K562 (cell line): ENCODE measurements at regions not wholly inside any gene's neighbourhood (a gene's known extent, or its start where the extent isn't known, plus 50 kb on each side); places are given as distances from the start of the nearest gene placed in this dataset.

Experiments used
- ATAC-seq: fragments of 200-7000 bp; cut with Tn5 transposase; 3 replicates; pipeline ENCODE4 v1.9.1; 2020; ENCODE audit warnings: moderate library complexity
- BruUV-seq: library from RNA; stranded (reverse); fragments of 400-500 nt; replicated peaks from 2 replicates; lab custom pipeline; 2021; lab: Mats Ljungman, UMichigan
- CTCF ChIA-PET: fragments of 300-600 bp; formaldehyde crosslinking; extraction: SDS; loops from one replicate; lab custom pipeline; 2021; ENCODE audit warnings: low intra/inter-chr PET ratio; lab: Yijun Ruan, JAX
- POLR2A ChIA-PET: fragments of 300-600, 350-650 bp; sonication (Branson Sonifier 250); formaldehyde crosslinking; extraction: SDS; loops from one replicate; lab custom pipeline; 2021; ENCODE audit warnings: antibody characterized with exemption, inconsistent platforms; lab: Yijun Ruan, JAX
- DNase-seq, 4 experiments: peaks; one replicate each; pipeline versions ENCODE4 v3.0.0 to v3.0.0-alpha.2; 2011 to 2018; ENCODE audit warnings: low spot score in 3 of 4, mixed read lengths in 3 of 4; ENCODE audit errors: extremely low read depth in 1 of 4
- FAIRE-seq: peaks from 2 replicates; lab custom pipeline; 2011; peaks lifted over from hg19 to GRCh38; lab: Jason Lieb, UNC
- H2AFZ ChIP-seq: 2 replicates; pipeline ENCODE4 v1.6.0; 2011; ENCODE audit warnings: low read depth, low read length, control low read depth, inconsistent platforms
- H3K27ac ChIP-seq: fragments of 200-600 bp; 3 replicates; pipeline ENCODE4 v1.8.0; 2011; ENCODE audit warnings: low read depth, mild to moderate bottlenecking, control low read depth, inconsistent platforms, low read length, moderate library complexity, mixed read lengths; ENCODE audit errors: extremely low read depth
- H3K27me3 ChIP-seq, 2 experiments: fragments of 300-600 bp in 1 of 2; 2 replicates in 1 of 2; 3 replicates in 1 of 2; pipeline versions ENCODE4 v1.6.0 to v1.8.0; 2011; ENCODE audit warnings: inconsistent platforms in 2 of 2, low read length in 2 of 2, mild to moderate bottlenecking in 1 of 2, mixed read lengths in 1 of 2, moderate library complexity in 1 of 2; ENCODE audit not compliant: control insufficient read depth in 2 of 2, insufficient read depth in 2 of 2
- H3K36me3 ChIP-seq: fragments of 300-600 bp; 3 replicates; pipeline ENCODE4 v1.8.0; 2011; ENCODE audit warnings: mild to moderate bottlenecking, low read length, inconsistent platforms; ENCODE audit not compliant: control insufficient read depth, insufficient read depth
- H3K4me1 ChIP-seq, 2 experiments: fragments of 200-600 bp in 1 of 2; replicated peaks in 1 of 2; 2 replicates in 1 of 2; 3 replicates in 1 of 2; pipeline versions ENCODE4 v1.5.1 to v1.8.0; 2011; ENCODE audit warnings: inconsistent platforms in 2 of 2, low read length in 2 of 2, mild to moderate bottlenecking in 1 of 2, mixed read lengths in 1 of 2, moderate library complexity in 1 of 2; ENCODE audit not compliant: control insufficient read depth in 2 of 2, insufficient read depth in 2 of 2
- H3K4me2 ChIP-seq: 2 replicates; pipeline ENCODE4 v1.6.1; 2011; ENCODE audit warnings: low read length, control low read depth, inconsistent platforms, mixed read lengths; ENCODE audit not compliant: insufficient read depth
- H3K4me3 ChIP-seq: fragments of 200-600 bp; sonication (generic), shearing (Covaris generic); 2 replicates; pipeline ENCODE4 v1.5.1; 2016; ENCODE audit warnings: control low read depth, inconsistent platforms
- H3K79me2 ChIP-seq: fragments of 200-600 bp; 3 replicates; pipeline ENCODE4 v1.8.0; 2011; ENCODE audit warnings: low read length, inconsistent platforms; ENCODE audit not compliant: control insufficient read depth, insufficient read depth
- H3K9ac ChIP-seq, 2 experiments: 2 replicates each; pipeline versions ENCODE4 v1.6.0 to v1.6.1; 2011; ENCODE audit warnings: low read depth in 2 of 2, low read length in 2 of 2, control low read depth in 1 of 2, inconsistent platforms in 1 of 2, mild to moderate bottlenecking in 1 of 2, mixed read lengths in 1 of 2; ENCODE audit not compliant: insufficient read depth in 1 of 2
- H3K9me1 ChIP-seq: one replicate; pipeline ENCODE4 v1.6.0; 2011; ENCODE audit warnings: inconsistent platforms, mild to moderate bottlenecking, low read length, moderate library complexity; ENCODE audit not compliant: control insufficient read depth, insufficient read depth
- H3K9me3 ChIP-seq: replicated peaks from 2 replicates; pipeline ENCODE4 v1.5.1; 2011; ENCODE audit warnings: low read depth, low read length, inconsistent platforms; ENCODE audit not compliant: control insufficient read depth, insufficient read depth
- H4K20me1 ChIP-seq: replicated peaks from 2 replicates; pipeline ENCODE4 v1.6.1; 2011; ENCODE audit warnings: low read length, inconsistent platforms, mixed read lengths; ENCODE audit not compliant: control insufficient read depth, insufficient read depth
- KDM2B ChIP-seq: fragments of 250-450 bp; sonication (Bioruptor Pico); IDR thresholded peaks from 2 replicates; pipeline ENCODE4 v1.8.0; 2021; ENCODE audit warnings: mild to moderate bottlenecking, moderate library complexity
- SETDB1 ChIP-seq: IDR thresholded peaks from one replicate; pipeline ENCODE4 v1.6.1; 2012; ENCODE audit warnings: low read length, control low read depth, inconsistent platforms
- TSHZ1 ChIP-seq: fragments of 250-450 bp; sonication (Bioruptor Pico); IDR thresholded peaks from 2 replicates; pipeline ENCODE4 v1.4.0; 2020; ENCODE audit warnings: mild to moderate bottlenecking, moderate library complexity
- ZNF316 ChIP-seq: fragments of 450-650 bp; IDR thresholded peaks from 2 replicates; pipeline ENCODE4 v1.6.1; 2016
- ZSCAN29 ChIP-seq: fragments of 450-650 bp; IDR thresholded peaks from 2 replicates; pipeline ENCODE4 v1.6.1; 2017
- WGBS: fragments of 100-300 bp; shearing (Covaris generic); methylation state at CpG from one replicate; pipeline ENCODE4 v1.1.6; 2016; ENCODE audit warnings: low coverage, mixed read lengths; ENCODE audit not compliant: insufficient coverage; ENCODE audit errors: missing lambda C conversion rate; 5-methylcytosine and 5-hydroxymethylcytosine counted together
- in situ Hi-C: fragments of 300-500 bp; cut with MboI; formaldehyde crosslinking; loops from 4 replicates; pipeline ENCODE4 v1.15.0; 2018; ENCODE audit warnings: inconsistent platforms, mixed read lengths
- intact Hi-C: fragments of 100-400 bp; cut with micrococcal nuclease; formaldehyde crosslinking; loops from 2 replicates; pipeline ENCODE4 v1.14.2; 2022

GRCh38 chr21:35139382-35139715 is 90.2 kb upstream of the RUNX1 start:
- FAIRE-seq, result no peak
- no peaks in the 10 kb centered on the region for H3K9me1 ChIP-seq
- CTCF ChIA-PET, result no interaction called here
- peak overlapping the region; percentile 64 for H2AFZ ChIP-seq
- in situ Hi-C loops, result no loop called here
- no peak overlapping the region; the same call in 1 of the 2 replicates for H3K4me2 ChIP-seq
- no peaks in the 10 kb centered on the region for H3K36me3 ChIP-seq
- H3K27ac ChIP-seq, result peak overlapping the region; percentile 8; the same call in 1 of the 3 replicates
- H3K27me3 ChIP-seq, result no peaks in the 10 kb centered on the region
- POLR2A ChIA-PET, result interaction anchor here (0.6 kb wide), 2 partner anchors 117 to 221 kb away, joined by 3 read pairs; no protein-coding TSS in a partner anchor
- intact Hi-C loops, result no loop called here
- 56% methylated on average over 4 of the region's 4 CpGs for whole genome bisulfite sequencing
- no peak for ATAC-seq
- H3K9ac ChIP-seq, result no peak overlapping the region; a peak in 1 of 4 replicates
- no TSS peak for BruUV-seq
- DNase-seq, result no peak
- H4K20me1 ChIP-seq, result no peaks in the 10 kb centered on the region
- H3K79me2 ChIP-seq, result no peaks in the 10 kb centered on the region
- H3K9me3 ChIP-seq, result no peaks in the 10 kb centered on the region
- peaks cover 9 to 33% of the 10 kb centered on the region in 2 experiments; a peak in 4 of 5 replicates for H3K4me1 ChIP-seq
- TF ChIP-seq KDM2B (CRISPR knock-in tag) (no peak), ZSCAN29 (no peak), SETDB1 (no peak), TSHZ1 (no peak), ZNF316 (peak; percentile 26; the same call in 1 of the 2 replicates)
- H3K4me3 ChIP-seq, result no peak overlapping the region
